ENCODE measurements at regions not wholly inside any gene's neighbourhood (a gene's known extent, or its start where the extent isn't known, plus 50 kb on each side); places are given as distances from the start of the nearest gene placed in this dataset.
"Not testable (repeated sequence)": the region's sequence is repeated elsewhere in the genome, so short reads cannot be mapped to it uniquely, and the experiment has no call there.

DNA sequence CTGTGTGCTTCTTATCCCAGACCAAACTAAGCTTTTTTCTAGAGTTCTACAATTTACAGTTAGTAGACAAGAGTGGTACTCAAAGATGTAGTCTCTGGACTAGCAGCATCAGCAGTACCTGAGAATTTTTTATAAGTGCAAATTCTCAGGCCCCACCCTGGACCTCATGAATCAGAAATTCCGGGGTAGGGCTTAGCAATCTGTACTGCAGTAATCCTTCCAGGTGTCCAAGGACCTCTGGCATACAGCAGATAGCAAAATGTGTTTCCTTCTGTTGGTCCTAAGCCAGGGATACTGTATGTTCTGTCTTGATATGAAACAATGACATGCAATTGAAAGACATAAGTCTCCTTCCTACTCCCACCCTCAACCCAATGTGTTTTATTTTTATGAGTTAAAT lies 194.3 kb downstream of the MSX2 start:
- Histone ChIP-seq H3K27me3 (ENCODE audit: control insufficient read depth, low read length) (no peaks in the 10 kb centered on the region), H3K4me1 (ENCODE audit: control insufficient read depth, low read length) (no peaks in the 10 kb centered on the region), H3K79me2 (ENCODE audit: control insufficient read depth, low read length) (no peaks in the 10 kb centered on the region), H3K4me2 (ENCODE audit: low read length) (no peak overlapping the region), H4K20me1 (ENCODE audit: control insufficient read depth, insufficient read depth, low read depth, low read length) (no peaks in the 10 kb centered on the region), H3K9me3 (ENCODE audit: control insufficient read depth, insufficient read depth, low read length) (no peaks in the 10 kb centered on the region), H3K9me2 (replicated peaks; ENCODE audit: control insufficient read depth, low read length) (no peaks in the 10 kb centered on the region), H3K27ac (ENCODE audit: low read depth, low read length) (no peak overlapping the region), H3F3A (ENCODE audit: control insufficient read depth, insufficient read depth) (no peaks in the 10 kb centered on the region), H3K4me3 (ENCODE audit: low read length) (no peak overlapping the region), H3K36me3 (ENCODE audit: control insufficient read depth, low read length) (no peaks in the 10 kb centered on the region)
- TF ChIP-seq, protein P1, sequence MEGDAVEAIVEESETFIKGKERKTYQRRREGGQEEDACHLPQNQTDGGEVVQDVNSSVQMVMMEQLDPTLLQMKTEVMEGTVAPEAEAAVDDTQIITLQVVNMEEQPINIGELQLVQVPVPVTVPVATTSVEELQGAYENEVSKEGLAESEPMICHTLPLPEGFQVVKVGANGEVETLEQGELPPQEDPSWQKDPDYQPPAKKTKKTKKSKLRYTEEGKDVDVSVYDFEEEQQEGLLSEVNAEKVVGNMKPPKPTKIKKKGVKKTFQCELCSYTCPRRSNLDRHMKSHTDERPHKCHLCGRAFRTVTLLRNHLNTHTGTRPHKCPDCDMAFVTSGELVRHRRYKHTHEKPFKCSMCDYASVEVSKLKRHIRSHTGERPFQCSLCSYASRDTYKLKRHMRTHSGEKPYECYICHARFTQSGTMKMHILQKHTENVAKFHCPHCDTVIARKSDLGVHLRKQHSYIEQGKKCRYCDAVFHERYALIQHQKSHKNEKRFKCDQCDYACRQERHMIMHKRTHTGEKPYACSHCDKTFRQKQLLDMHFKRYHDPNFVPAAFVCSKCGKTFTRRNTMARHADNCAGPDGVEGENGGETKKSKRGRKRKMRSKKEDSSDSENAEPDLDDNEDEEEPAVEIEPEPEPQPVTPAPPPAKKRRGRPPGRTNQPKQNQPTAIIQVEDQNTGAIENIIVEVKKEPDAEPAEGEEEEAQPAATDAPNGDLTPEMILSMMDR (IDR thresholded peaks at IDR 0.05; ENCODE audit: low read depth, low read length, poor library complexity, severe bottlenecking), result no peak
- no peak for TF ChIP-seq EZH2phosphoT487 (IDR thresholded peaks at IDR 0.05; ENCODE audit: borderline replicate concordance, low read length)

DNA sequence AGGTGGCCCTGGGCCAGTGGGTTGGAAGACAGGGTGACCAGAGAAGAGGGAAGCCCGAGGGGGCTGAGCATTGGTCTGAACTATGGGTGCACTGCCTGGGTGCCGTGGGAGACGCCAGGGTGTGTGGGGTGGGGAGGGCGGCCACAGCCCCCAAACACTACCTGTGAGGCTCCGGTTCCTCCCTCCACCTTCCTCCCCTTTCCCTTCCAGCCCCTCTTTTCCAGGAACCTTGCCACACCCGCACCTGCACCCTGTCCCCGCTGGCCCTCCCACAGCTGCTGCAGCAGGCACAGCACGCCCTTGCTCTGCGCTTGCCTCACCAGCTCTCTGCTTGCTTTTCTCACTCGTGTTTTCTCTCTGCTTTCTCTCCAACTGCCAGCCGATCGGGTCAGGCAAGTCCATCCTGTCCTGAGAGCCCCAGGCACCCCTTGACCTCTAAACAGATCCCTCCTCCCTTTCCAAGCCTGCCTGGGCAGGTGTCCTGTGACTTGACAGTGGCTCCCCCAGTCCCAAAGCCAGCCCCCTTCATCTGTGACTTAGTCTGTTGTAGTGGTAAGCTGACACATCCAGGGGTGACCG lies 193.7 kb downstream of the MSX2 start:
- Histone ChIP-seq H4K20me1 (ENCODE audit: control insufficient read depth, insufficient read depth, low read depth, low read length) (no peaks in the 10 kb centered on the region), H3K79me2 (ENCODE audit: control insufficient read depth, low read length) (no peaks in the 10 kb centered on the region), H3K9me2 (replicated peaks; ENCODE audit: control insufficient read depth, low read length) (no peaks in the 10 kb centered on the region), H3K4me3 (ENCODE audit: low read length) (no peak overlapping the region), H3K4me2 (ENCODE audit: low read length) (no peak overlapping the region), H3K27ac (ENCODE audit: low read depth, low read length) (no peak overlapping the region), H3K27me3 (ENCODE audit: control insufficient read depth, low read length) (no peaks in the 10 kb centered on the region), H3K4me1 (ENCODE audit: control insufficient read depth, low read length) (no peaks in the 10 kb centered on the region), H3F3A (ENCODE audit: control insufficient read depth, insufficient read depth) (no peaks in the 10 kb centered on the region), H3K9me3 (ENCODE audit: control insufficient read depth, insufficient read depth, low read length) (no peaks in the 10 kb centered on the region), H3K36me3 (ENCODE audit: control insufficient read depth, low read length) (no peaks in the 10 kb centered on the region)
- no peak for TF ChIP-seq EZH2phosphoT487 (IDR thresholded peaks at IDR 0.05; ENCODE audit: borderline replicate concordance, low read length)
- TF ChIP-seq, protein P1 (IDR thresholded peaks at IDR 0.05; ENCODE audit: low read depth, low read length, poor library complexity, severe bottlenecking), result no peak

DNA sequence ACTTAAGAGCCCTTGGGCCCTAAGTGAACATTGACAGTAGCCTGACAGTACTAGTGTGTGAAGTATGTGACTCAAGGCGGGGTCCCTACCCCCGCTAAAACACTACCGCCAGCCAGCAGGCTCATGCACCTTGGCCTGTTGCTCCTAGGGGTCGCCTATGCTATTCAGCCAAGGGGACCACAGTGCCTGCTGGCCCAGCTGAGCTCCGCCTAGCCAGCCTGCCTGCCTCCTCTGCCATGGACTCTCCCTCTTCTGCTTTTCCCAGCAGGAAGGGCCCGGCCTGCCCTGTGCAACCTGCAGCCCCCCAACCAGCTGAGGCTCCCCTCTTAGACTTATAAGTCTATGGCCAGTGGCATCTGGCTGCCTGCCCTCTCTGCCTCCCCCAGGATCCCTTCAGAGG lies 193.1 kb downstream of the MSX2 start:
- H3K9me2 ChIP-seq (replicated peaks; ENCODE audit: control insufficient read depth, low read length); H3K27me3 ChIP-seq (ENCODE audit: control insufficient read depth, low read length); H3K79me2 ChIP-seq (ENCODE audit: control insufficient read depth, low read length); H4K20me1 ChIP-seq (ENCODE audit: control insufficient read depth, insufficient read depth, low read depth, low read length); H3K27ac ChIP-seq (ENCODE audit: low read depth, low read length); H3K36me3 ChIP-seq (ENCODE audit: control insufficient read depth, low read length); H3K4me2 ChIP-seq (ENCODE audit: low read length); H3F3A ChIP-seq (ENCODE audit: control insufficient read depth, insufficient read depth); H3K9me3 ChIP-seq (ENCODE audit: control insufficient read depth, insufficient read depth, low read length); H3K4me1 ChIP-seq (ENCODE audit: control insufficient read depth, low read length); H3K4me3 ChIP-seq (ENCODE audit: low read length): not testable (repeated sequence)

DNA sequence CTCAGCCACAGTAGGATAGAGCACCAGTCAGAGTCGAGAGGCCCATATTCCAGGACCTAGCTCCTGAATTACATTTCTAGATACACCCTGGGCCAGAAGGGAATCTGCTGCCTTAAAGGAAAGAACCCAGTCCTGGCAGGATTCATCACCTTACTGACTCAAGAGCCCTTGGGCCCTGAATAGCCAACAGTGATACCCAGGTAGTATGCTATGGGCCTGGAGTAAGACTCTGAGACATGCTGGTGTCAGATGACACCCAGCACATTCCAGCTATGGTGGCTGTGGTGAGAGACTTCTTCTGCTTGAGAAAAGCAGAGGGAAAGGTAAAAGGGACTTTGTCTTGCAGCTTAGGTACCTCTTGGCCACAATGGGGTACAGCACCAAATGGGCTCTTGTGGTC lies 192.5 kb downstream of the MSX2 start:
- H3K9me2 ChIP-seq (replicated peaks; ENCODE audit: control insufficient read depth, low read length); H3K9me3 ChIP-seq (ENCODE audit: control insufficient read depth, insufficient read depth, low read length); H3K36me3 ChIP-seq (ENCODE audit: control insufficient read depth, low read length); H3K4me3 ChIP-seq (ENCODE audit: low read length); H3K27ac ChIP-seq (ENCODE audit: low read depth, low read length); H4K20me1 ChIP-seq (ENCODE audit: control insufficient read depth, insufficient read depth, low read depth, low read length); H3K4me1 ChIP-seq (ENCODE audit: control insufficient read depth, low read length); H3F3A ChIP-seq (ENCODE audit: control insufficient read depth, insufficient read depth); H3K4me2 ChIP-seq (ENCODE audit: low read length); H3K79me2 ChIP-seq (ENCODE audit: control insufficient read depth, low read length); H3K27me3 ChIP-seq (ENCODE audit: control insufficient read depth, low read length): not testable (repeated sequence)

All from DOHH2 (cell line).